ENCODE measurements at regions not wholly inside any gene's neighbourhood (a gene's known extent, or its start where the extent isn't known, plus 50 kb on each side); places are given as distances from the start of the nearest gene placed in this dataset.

GRCh38 chrX:150227873-150228410, 135.2 kb upstream of the MAMLD1 start:
- no peak for TF ChIP-seq EZH2 (optimal IDR thresholded peaks at IDR 0.05; ENCODE audit: low read depth, low read length)
- TF ChIP-seq EZH2phosphoT487 (IDR thresholded peaks at IDR 0.05; ENCODE audit: low read length), result no peak
- TF ChIP-seq, protein P1, sequence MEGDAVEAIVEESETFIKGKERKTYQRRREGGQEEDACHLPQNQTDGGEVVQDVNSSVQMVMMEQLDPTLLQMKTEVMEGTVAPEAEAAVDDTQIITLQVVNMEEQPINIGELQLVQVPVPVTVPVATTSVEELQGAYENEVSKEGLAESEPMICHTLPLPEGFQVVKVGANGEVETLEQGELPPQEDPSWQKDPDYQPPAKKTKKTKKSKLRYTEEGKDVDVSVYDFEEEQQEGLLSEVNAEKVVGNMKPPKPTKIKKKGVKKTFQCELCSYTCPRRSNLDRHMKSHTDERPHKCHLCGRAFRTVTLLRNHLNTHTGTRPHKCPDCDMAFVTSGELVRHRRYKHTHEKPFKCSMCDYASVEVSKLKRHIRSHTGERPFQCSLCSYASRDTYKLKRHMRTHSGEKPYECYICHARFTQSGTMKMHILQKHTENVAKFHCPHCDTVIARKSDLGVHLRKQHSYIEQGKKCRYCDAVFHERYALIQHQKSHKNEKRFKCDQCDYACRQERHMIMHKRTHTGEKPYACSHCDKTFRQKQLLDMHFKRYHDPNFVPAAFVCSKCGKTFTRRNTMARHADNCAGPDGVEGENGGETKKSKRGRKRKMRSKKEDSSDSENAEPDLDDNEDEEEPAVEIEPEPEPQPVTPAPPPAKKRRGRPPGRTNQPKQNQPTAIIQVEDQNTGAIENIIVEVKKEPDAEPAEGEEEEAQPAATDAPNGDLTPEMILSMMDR (IDR thresholded peaks at IDR 0.05; ENCODE audit: low read length), result no peak
- Histone ChIP-seq H3K4me2 (ENCODE audit: low read depth, low read length) (no peak overlapping the region), H3K27me3 (replicated peaks; ENCODE audit: insufficient read depth, low read length) (no peaks in the 10 kb centered on the region)

DNA sequence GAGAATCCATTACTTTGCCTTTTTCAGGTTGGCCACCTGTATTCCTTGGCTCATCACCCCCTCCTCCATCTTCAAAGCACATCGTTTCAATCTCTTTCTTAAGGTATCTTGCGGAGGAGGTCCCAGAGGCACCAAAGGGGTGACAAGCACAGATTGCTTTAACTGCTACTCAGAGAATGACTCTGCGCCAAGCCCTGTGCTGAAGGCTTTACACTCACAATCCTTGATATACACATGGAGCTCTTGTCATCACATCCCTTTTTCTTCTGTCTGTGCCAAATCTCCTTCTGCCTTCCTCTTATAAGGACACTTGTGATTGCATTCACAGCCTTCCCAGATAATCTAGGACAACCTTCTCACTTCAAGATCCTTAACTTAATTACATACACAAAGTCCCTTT, 134.7 kb upstream of the MAMLD1 start:
- H3K36me3 ChIP-seq (replicated peaks; ENCODE audit: insufficient read depth, low read length), result no peaks in the 10 kb centered on the region
- no peaks in the 10 kb centered on the region for H3F3A ChIP-seq (ENCODE audit: insufficient read depth, low read length)
- H3K79me2 ChIP-seq (ENCODE audit: low read length), result no peaks in the 10 kb centered on the region
- H3K27me3 ChIP-seq (replicated peaks; ENCODE audit: insufficient read depth, low read length), result no peaks in the 10 kb centered on the region
- H3K27ac ChIP-seq (ENCODE audit: low read length), result no peak overlapping the region
- no peak for TF ChIP-seq EZH2 (optimal IDR thresholded peaks at IDR 0.05; ENCODE audit: low read depth, low read length)
- TF ChIP-seq, protein P1 (IDR thresholded peaks at IDR 0.05; ENCODE audit: low read length), result no peak
- no peak for TF ChIP-seq EZH2phosphoT487 (IDR thresholded peaks at IDR 0.05; ENCODE audit: low read length)
- H3K9me2 ChIP-seq (replicated peaks; ENCODE audit: insufficient read depth, low read length), result no peaks in the 10 kb centered on the region
- H3K4me3 ChIP-seq (ENCODE audit: low read length), result no peak overlapping the region
- H3K4me1 ChIP-seq (ENCODE audit: low read length), result no peaks in the 10 kb centered on the region
- no peak for DNase-seq
- H4K20me1 ChIP-seq (ENCODE audit: insufficient read depth, low read length), result no peaks in the 10 kb centered on the region
- no peaks in the 10 kb centered on the region for H3K9me3 ChIP-seq (replicated peaks; ENCODE audit: insufficient read depth, low read length)
- H3K4me2 ChIP-seq (ENCODE audit: low read depth, low read length), result no peak overlapping the region
- no peak overlapping the region for H3K9ac ChIP-seq (ENCODE audit: low read length)
- no peak overlapping the region for H2AFZ ChIP-seq (ENCODE audit: low read length)

More at GRCh38 chrX:150227873-150228410, 135.2 kb upstream of the MAMLD1 start:
- no peaks in the 10 kb centered on the region for H3K4me1 ChIP-seq (ENCODE audit: low read length)
- H3K4me3 ChIP-seq (ENCODE audit: low read length), result no peak overlapping the region
- no peak for DNase-seq
- no peak overlapping the region for H3K27ac ChIP-seq (ENCODE audit: low read length)
- H2AFZ ChIP-seq (ENCODE audit: low read length), result no peak overlapping the region
- no peaks in the 10 kb centered on the region for H4K20me1 ChIP-seq (ENCODE audit: insufficient read depth, low read length)
- no peaks in the 10 kb centered on the region for H3F3A ChIP-seq (ENCODE audit: insufficient read depth, low read length)
- H3K9me2 ChIP-seq (replicated peaks; ENCODE audit: insufficient read depth, low read length), result no peaks in the 10 kb centered on the region
- no peaks in the 10 kb centered on the region for H3K9me3 ChIP-seq (replicated peaks; ENCODE audit: insufficient read depth, low read length)
- H3K36me3 ChIP-seq (replicated peaks; ENCODE audit: insufficient read depth, low read length), result no peaks in the 10 kb centered on the region
- no peaks in the 10 kb centered on the region for H3K79me2 ChIP-seq (ENCODE audit: low read length)
- H3K9ac ChIP-seq (ENCODE audit: low read length), result no peak overlapping the region

DNA sequence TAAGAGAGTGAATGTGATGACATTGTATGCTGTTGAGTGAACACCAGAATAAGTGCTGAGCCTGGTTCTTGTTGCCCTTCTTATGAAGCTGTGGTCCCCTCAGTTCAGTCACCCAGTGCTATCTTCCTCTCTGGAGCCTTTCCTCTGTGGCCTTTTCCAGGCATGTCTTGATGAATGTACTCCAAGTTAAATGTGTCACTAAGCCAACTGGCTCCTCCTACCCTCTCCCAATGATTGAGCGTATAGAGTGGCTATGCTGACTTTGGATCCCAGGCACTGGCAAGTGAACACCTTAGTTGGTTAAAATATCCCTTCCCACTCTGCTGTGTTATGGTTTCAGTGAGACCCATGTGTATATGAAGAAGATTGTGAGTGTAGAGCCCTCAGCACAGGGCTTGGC, 134.1 kb upstream of the MAMLD1 start:
- no peak overlapping the region for H3K27ac ChIP-seq (ENCODE audit: low read length)
- H3K9me3 ChIP-seq (replicated peaks; ENCODE audit: insufficient read depth, low read length), result no peaks in the 10 kb centered on the region
- no peaks in the 10 kb centered on the region for H3K9me2 ChIP-seq (replicated peaks; ENCODE audit: insufficient read depth, low read length)
- no peak overlapping the region for H3K4me2 ChIP-seq (ENCODE audit: low read depth, low read length)
- no peaks in the 10 kb centered on the region for H3K79me2 ChIP-seq (ENCODE audit: low read length)
- no peaks in the 10 kb centered on the region for H3K4me1 ChIP-seq (ENCODE audit: low read length)
- no peak overlapping the region for H3K9ac ChIP-seq (ENCODE audit: low read length)
- no peak for TF ChIP-seq EZH2phosphoT487 (IDR thresholded peaks at IDR 0.05; ENCODE audit: low read length)
- TF ChIP-seq EZH2 (optimal IDR thresholded peaks at IDR 0.05; ENCODE audit: low read depth, low read length), result no peak
- TF ChIP-seq, protein P1 (IDR thresholded peaks at IDR 0.05; ENCODE audit: low read length), result no peak
- no peak overlapping the region for H3K4me3 ChIP-seq (ENCODE audit: low read length)
- H3K36me3 ChIP-seq (replicated peaks; ENCODE audit: insufficient read depth, low read length), result no peaks in the 10 kb centered on the region
- H4K20me1 ChIP-seq (ENCODE audit: insufficient read depth, low read length), result no peaks in the 10 kb centered on the region
- no peak for DNase-seq
- no peak overlapping the region for H2AFZ ChIP-seq (ENCODE audit: low read length)
- no peaks in the 10 kb centered on the region for H3K27me3 ChIP-seq (replicated peaks; ENCODE audit: insufficient read depth, low read length)
- H3F3A ChIP-seq (ENCODE audit: insufficient read depth, low read length), result no peaks in the 10 kb centered on the region

All from MM.1S (cell line).